Ovary (tissue), 3 donors: ENCODE measurements at regions not wholly inside any gene's neighbourhood (a gene's known extent, or its start where the extent isn't known, plus 50 kb on each side); places are given as distances from the start of the nearest gene placed in this dataset.

ENCODE experiments used
- EP300 ChIP-seq: sonication (generic); formaldehyde crosslinking; IDR thresholded peaks from one replicate; pipeline ENCODE4 v1.6.1; 2017; ENCODE audit warnings: antibody characterized with exemption
- TF ChIP-seq, protein P1 (sequence below), 3 donors: fragments of 450-650 bp in 2 of 3; fragments of 200-600 bp in 1 of 3; IDR thresholded peaks; one replicate each; pipeline versions ENCODE4 v1.5.1 to v1.8.0; 2016 to 2022; ENCODE audit warnings: antibody characterized with exemption in 3 of 3, mild to moderate bottlenecking in 1 of 3
- donor health status: DM: no; HTN: no; CAD: no.

DNA sequence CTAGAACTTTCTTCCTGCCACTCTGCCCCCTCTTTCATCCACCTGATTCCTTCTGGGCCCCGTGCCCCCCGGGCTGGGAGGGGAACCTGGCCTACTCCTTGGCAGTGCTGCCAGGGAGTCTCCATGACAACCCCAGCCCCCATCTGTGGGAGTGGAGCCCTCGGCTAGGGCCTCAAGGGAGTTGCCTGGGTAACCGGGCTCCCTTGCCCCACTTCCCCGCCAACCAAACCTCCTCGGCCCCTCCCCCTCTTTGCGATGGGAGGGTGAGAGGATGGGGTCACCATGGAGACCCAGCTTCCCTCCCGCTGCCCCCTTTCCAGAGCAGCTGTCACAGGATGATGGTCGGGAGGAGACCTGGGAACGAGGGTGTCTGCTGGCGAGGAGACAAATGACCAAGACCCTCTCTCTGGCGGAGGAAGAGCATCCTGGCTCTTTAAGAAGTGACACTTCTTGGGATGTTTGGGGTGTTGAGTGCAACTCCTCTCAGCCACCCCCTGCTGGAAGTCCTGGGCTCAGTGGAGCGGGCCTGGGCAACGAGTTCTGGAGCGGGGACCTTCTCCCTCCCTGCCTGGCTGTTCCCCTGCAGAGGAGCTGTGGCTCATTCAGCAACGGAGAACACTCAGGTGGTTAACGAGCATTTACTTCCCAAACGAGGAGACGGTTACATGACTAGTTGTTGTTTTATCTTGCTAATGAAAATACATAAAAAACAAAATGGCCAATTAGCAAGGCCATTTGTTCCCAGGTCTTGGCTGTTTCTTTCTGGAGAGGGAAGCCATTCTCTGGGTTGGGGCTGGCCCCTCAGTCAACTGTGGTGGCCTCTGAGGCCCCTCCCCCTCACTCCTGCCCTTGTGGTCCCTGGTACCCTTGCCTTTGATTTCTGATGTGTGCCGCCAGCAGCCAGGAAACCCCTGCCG lies 82.8 kb downstream of the UBIAD1 start:
- no peak for TF ChIP-seq EP300
- TF ChIP-seq, protein P1, sequence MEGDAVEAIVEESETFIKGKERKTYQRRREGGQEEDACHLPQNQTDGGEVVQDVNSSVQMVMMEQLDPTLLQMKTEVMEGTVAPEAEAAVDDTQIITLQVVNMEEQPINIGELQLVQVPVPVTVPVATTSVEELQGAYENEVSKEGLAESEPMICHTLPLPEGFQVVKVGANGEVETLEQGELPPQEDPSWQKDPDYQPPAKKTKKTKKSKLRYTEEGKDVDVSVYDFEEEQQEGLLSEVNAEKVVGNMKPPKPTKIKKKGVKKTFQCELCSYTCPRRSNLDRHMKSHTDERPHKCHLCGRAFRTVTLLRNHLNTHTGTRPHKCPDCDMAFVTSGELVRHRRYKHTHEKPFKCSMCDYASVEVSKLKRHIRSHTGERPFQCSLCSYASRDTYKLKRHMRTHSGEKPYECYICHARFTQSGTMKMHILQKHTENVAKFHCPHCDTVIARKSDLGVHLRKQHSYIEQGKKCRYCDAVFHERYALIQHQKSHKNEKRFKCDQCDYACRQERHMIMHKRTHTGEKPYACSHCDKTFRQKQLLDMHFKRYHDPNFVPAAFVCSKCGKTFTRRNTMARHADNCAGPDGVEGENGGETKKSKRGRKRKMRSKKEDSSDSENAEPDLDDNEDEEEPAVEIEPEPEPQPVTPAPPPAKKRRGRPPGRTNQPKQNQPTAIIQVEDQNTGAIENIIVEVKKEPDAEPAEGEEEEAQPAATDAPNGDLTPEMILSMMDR (IDR thresholded peaks at IDR 0.05): no peak
